NCI-H82 treated with DMSO at 0.1 percent for 48 hours (cell line): ENCODE measurements at regions not wholly inside any gene's neighbourhood (a gene's known extent, or its start where the extent isn't known, plus 50 kb on each side); places are given as distances from the start of the nearest gene placed in this dataset.

Experiments
- DNase-seq: peaks from one replicate; lab custom pipeline; 2025; ENCODE audit not compliant: unreplicated experiment; lab: John Stamatoyannopoulos, UW

DNA sequence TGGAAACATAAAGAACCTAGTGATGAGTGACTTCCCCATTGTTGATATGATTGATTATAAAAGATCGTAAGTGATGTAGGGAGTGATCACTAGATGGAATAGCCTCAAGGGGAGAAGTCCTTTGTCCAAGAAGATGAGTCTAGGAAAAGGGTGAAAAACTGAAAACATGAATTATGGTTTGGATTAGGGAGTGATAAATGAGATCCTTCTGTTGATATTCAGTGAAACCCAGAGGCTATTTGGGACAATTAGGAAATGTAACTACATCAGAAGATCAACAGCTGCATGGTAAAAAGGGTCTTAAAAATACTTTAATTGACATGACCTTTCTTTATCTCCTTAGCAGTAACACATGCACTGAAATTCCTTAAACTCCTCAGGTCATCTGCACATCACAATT lies 124.0 kb upstream of the UNC5C start:
- DNase-seq = no peak

DNA sequence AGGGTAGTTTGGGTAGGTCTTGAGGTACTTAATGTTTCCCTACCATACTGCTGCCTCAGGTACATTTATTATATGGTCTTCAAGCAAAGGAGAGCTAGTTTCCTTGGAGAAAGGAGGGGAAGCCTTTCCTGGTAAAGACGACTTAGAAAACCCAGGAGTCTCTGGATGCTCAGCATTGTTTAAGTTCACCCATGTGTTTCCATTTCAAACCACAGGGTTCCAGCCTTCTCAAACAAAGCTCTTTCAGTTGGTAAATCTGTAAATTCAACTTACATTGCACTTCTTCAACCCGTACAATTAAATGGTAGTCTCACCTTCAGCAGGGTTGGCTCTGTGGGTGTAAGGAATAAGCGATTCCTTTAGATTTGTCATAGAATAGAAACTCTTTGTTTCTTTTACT lies 111.9 kb upstream of the UNC5C start:
- no peak for DNase-seq

DNA sequence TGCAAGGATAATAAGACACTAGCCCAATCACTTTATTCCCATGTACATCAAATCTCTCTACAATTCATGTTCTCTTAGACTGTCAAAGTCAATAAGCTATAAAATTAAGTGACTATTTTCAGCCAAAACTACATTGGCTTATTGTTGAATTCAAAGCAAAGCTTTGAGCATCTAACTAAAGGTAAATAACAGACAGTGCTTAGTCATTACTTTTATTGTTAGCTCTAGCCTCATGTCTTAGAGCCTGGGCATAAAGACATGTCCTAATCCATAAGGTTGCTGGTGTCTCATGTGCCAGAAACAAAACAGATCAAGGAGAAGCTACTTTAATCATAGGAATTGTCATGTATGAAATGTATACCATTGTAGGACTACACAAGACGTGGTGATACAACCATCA lies 103.1 kb upstream of the UNC5C start:
- no peak for DNase-seq

DNA sequence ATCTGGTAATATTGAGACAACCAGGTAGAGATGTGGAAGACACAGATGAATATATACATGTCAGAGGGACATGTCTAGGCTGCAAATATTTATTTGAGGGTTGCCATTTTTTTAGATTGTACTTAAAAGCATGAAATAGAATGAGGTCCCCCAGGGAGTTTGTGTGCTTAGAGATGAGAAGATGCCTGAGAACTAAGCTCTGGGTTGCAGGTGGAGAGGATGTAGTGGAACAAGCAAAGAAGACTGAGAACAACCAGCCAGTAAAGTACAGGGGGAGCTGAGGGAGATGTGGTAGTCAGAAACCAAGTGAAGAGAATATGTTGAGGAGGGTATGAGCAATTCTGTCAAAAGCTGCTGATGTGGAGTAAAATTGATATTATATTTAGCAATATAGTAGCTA lies 95.6 kb upstream of the UNC5C start:
- DNase-seq = no peak

DNA sequence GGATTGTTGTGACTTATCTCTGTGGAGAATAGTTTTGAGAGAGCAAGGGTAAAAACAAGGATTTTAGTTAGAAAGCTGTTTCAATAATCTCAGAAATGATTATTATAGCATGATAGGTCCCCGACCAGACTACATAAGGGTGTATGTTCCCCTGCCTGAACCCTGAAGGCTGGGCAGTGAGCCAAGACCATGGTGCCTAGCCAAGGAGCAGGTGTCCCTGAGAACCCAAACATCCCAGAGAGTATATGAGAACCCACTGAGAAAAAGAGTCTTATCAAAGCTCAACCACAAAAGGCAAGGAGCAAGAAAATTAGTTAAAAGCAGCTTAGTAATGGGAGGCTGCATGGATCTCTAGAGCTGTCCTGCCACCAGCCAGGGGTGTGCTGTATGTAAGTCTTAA lies 94.9 kb upstream of the UNC5C start:
- no peak for DNase-seq

DNA sequence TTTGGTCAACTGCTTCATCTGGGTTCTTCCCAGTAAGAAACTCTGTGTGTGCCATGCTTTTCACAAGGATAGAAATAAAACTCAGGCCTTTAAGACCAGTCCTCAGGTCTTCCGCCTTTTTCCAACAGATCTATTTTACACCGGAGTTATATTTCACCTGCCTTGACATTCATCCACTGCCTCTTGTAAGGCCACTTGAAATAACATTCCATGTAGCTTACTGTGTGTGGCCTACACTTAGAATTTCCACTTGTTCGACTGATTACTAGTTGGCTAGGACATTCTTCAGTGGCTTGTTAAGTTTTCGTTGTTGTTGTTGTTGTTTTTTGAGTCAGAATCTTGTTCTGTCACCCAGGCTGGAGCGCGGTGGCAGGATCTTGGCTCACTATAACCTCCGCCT lies 92.8 kb upstream of the UNC5C start:
- no peak for DNase-seq

DNA sequence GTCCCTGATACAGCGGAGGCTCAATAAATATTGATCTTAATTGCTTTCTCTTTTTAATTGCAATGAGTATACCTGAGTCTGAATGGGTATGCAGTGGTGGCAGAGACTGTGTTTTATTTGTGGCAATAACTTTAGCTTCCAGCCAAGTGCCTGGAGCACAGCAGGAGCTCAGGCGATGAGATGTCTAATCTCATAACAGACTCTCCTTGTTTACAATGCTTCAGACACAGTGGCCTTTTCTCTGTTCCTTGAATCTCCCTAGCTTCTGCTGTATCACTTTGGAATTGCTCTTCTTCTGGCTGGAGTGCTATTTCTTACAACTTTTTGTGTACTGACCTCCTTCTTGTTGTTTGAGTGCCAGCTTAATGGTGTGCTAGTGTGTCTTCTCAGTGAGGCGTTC lies 91.5 kb upstream of the UNC5C start:
- DNase-seq = peak; percentile 41

DNA sequence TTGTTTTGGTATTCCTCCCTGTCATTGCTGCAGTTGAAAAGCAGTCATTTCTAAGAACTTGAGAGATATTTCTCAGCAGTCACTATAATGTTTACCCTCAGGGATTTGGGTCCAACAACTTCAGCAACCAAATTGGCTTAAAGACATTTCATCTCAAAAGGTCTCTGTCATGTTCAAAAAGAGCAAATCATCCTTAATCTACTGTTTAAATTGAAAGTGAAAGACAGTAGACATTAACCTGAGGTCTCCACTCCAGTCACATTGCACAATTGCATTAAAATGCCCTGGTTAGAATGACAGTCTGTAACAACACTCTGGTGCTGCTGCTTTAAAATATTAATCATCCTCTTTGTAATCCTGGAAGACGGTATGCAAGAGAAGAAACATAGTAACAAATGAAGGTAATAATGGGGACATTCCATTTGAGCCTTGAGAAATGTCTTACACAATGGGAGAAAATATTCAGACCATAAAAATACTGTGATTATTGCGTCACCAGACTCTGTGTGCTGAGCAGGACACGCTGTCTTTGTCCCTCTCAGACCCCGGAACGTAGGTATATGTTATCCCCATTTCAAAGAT lies 90.2 kb upstream of the UNC5C start:
- no peak for DNase-seq

DNA sequence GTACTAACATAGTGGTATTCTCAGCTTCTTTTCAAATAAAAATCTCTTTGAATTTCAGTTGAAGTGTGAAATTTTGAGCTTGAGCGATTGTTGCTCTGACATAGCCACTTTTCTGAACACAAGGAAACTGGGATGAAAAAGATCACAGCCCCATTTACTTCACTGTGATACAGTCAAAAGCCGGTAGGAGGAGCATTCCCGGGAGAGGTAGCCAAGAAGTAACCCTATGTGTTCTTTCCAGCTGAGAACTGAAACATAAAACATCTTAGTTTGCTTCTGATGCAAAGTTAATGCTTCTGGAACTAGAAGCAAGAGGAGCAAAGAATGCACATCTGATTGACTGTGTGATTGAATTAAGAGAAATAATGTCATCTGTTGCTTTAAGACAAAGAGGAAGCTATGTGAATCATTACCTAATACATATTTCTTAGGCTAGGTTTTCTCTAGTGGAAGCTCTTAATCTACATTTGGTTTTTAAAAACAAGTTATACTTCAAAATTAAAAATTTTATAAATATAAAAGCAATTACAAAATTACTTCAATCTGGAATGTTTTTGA lies 88.3 kb upstream of the UNC5C start:
- DNase-seq = no peak

DNA sequence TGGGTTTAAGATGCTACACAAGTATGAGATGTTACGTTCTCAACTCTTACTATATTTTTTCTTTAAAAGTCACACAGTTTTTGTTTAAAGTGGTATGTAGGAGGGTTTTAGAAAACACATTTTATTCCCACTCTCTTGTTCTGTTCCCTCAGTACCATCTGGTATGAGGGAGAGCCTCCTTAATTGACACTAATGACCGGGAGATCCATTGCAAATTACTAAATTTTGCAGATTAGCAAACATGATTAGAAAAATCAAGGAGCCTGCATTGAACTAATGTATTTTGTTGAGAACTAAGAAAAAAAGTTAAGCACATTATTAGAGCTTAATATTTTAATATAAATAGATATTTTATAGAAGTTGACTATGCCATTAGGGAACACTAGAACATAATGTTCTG lies 87.3 kb upstream of the UNC5C start:
- DNase-seq = no peak

DNA sequence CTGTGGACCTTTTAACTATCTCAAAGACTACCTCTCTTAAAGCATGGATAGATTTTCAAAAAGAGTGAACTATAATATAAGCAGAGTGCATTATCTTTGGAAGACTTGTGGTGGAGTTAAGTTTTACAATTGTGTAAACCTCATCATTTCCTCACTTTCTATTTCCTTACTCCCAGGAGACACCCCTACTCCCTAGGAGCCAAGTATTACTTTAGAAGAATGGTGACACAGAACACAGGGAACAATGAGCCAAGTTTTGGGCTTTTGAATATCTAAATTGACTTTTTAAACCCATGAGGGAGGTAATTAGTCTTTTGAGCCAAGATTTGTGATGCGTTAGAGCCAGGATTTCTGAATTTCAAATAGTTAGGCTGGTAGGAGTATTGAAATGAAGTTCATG lies 78.9 kb upstream of the UNC5C start:
- no peak for DNase-seq

DNA sequence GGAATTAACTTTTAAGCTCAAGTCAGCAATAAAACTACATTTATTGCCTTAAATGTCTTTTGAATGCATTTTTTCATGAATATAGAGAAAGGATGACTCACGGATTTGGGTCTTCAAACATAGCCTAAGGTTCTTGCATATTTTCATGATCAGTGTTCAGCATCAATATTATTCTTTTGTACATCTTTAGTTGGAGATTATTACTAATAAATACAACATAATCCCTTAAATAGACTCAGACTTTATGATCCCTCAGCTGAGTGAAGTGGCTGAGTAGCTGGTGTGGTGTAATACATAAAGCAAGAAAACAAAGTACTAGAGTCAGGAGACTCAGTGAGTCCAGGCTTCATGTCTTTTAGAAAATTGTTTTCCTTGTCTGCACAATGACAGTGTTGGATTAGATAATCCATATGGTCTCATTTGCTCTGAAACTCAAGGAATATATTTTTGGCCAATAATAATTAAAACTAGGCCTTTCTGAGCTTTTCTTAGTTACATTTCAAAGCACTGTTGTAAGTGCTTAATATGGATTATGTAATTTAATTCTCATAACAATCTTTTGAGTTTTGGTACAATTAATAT lies 78.3 kb upstream of the UNC5C start:
- no peak for DNase-seq

DNA sequence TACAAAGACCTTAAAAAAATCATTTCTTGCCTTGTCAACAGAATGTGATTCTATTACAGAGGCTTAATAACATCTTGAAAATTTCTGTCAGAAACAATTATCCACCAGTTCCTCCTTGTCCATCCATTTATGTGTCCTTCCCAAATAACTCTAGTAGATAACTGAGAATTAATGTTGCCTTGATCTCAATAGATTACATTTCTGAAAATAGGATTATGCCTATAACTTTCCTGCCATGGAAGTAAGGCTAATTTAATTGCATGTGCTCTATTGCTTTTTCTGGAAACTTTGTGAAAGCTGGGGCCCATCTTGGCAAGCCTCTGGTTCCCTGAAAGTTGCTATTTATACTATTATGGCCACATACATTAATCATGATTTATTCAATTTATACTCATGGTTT lies 76.2 kb upstream of the UNC5C start:
- no peak for DNase-seq

DNA sequence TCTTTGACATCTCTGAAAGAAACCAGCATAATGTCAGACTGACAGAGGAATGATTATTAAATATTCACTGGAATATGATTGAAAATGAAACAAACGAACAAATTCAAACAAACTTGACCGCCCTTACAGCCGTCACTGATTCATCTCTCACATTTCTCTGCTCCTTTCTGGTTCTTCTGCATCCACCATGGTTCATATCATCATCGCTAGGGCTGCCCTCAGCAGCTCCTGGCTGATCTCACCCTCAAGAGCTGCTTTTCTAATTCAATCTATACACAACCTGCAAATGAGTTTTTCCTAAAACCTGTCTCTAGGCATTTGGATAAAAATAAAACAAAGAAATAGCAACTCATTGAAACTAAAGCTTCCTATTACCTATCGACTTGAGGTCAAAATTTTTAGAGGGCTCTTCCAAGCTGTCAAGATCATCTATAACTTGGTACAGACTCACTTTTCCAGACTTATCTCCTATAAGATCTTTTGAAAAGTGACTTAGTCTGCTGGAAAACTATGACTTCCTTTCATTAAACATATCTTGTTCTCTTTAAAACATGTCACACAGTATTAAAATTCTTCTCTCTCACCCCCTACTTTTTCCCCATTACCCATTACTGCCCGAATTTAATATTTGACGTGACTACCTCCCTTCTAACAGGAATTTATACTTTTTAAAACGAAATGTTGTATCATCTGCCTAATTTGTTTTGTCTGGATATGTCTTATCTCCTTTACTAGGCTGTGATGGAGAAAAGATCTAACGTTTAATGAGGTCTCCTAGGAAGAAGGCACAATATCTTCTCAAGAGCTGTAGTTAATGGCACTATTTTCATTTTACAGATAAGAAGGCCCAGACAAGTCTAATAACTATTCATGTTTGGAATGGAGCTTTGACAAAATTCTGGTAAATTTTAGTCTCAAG lies 71.0 kb upstream of the UNC5C start:
- DNase-seq = no peak

DNA sequence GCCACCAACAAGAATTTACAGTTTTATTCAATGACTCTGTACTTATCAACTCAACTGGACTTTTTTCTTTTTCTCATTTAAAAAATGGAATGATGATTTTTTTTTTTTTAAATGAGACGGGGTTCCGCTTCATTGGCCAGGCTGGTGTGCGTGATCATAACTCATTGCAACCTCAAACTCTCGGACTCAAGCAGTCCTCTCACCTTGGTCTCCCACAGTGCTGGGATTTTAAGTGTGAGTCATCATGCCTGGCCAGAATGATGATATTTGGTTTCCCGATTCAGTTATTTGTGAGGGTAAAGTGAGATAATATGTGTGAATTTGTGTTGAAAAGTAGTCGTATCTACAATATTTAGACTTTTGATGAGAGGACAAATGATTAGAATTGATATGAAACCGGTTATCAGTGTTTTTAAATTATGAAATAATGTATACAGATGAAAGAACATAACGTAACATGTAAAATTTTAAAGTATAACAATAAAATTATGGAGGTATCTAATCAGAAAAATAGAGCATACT lies 66.0 kb upstream of the UNC5C start:
- DNase-seq = no peak

DNA sequence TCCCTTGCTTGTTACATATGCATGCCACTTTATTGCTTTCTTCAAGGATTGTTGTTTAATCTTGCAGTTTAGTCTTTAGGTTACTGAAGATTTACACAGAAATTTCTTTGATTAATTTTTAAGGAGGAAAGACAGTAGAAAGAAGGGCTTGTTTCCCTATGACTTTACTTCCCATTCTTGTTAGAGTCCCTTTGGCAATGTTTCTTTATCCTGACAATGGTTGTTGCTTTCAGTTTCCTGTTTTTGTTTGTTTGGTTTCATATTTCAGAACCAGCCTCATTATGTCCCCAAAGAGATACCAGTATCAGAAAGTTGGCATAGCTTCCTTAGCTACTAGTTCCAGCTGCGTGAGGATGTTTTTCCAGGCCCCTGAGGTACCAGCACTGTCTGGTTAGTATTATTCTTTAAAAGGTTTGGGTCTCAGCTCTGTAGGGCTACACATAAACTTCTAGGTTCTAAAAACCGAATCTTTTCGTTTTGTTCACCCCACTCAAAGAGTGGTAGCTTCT lies 61.3 kb upstream of the UNC5C start:
- DNase-seq = no peak

DNA sequence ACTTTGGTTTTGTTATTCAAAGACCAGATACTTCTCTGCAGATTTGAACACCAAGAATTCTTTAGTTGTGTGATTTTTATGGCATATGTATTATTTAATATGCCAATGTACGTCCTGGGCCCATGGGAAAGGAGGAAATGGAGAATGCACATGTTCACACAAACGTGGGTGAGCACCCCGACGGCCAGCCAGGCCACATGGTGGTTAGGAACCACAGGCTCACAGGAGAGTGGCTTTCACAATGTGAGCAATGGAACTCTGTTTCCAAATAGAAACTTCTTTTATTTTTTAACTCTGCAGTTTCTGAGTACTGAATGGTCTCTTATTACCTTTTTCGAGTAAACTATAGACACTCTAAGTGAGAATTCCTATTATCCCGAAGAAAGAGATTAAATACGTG lies 58.0 kb upstream of the UNC5C start:
- DNase-seq = no peak

DNA sequence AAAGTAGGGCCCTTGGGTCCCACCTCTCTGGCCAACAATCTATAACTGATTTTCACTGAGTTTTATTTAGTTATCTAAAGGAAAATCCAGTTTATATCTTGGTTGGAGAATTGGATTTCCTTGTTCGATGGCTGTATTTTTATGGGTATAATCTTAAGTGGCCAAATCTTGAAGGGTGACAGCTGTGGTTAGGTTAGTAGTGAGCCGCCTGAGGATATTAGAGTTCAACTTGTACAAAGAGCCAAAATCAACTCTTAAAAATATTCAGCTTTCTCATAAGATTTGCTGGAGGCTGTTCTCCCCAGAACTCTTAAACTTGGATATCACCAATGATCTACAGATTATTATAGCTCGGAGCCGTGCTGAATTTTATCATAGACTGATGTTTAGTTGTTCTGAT lies 54.6 kb upstream of the UNC5C start:
- DNase-seq = no peak

DNA sequence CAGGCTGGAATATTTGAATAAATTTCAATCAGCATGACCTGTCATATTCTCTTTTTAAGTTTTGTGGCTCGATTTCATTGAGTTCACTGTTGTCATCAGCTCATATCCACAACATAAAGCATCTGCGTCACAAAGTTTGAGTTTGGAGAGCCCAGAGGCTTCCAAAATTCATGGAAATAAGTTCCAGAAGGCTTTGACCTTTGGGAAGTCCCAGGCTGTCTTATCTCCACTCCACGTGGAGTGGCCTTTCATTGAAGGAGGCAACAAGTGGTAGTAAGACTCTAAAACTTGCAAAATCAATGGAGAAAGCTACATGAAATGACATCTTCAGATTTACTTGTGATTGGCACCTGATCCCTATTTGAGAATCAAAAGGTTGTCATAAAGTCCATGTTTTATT lies 54.1 kb upstream of the UNC5C start:
- no peak for DNase-seq

DNA sequence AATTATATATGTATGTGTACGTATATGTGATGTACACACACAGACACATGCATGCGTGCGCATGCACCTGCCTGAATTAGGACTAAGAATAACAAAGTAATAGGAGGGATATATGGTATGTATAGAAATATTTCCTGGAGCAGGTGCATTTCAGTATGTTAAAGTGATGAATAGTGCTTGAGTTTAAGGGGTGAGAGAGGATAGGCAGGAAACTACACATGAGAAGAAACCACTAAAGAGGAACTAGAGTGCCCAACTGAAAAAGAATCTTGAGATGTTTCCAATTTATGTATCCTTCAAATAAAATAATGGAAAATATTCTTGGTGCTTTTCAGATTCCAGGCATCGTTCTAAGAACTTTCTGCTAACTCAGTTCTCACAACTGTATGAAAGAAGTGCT lies 52.6 kb upstream of the UNC5C start:
- no peak for DNase-seq

DNA sequence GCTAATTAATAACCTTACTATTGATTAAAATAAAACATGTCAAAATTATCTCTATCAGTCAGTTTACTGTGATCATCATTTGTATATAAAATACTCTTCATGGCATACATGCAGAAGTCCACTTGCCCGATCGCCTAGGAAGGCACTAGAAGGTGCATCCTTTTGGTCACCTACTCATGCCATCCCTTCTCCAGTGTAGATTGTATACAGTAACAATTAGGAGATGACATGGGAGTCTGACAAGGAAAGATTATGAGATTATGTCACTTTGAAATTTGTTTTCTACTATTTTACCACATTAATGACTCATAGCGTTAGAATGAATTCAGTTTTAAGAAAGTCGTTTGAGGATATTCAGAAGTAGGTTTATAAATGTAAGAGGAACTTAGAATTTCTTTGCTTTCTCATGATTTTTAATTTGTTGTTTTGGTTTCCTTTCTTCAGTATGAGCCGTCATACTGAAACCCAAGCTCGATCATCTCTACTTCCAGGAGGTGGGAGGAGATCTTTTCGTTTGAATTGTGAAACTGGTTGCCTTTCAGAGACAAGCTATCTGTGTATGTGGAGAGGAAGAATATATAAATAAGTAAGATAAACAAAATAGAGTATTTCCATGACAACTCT lies 51.1 kb upstream of the UNC5C start:
- no peak for DNase-seq
